SK-N-SH treated with all-trans-retinoic acid at 6 μM for 48 hours (cell line): ENCODE measurements at regions not wholly inside any gene's neighbourhood (a gene's known extent, or its start where the extent isn't known, plus 50 kb on each side); places are given as distances from the start of the nearest gene placed in this dataset.

ENCODE experiments used
- ATAC-seq: fragments of 200-7000 bp; cut with Tn5 transposase; 3 replicates; pipeline ENCODE4 v1.9.1; 2020; ENCODE audit warnings: mild to moderate bottlenecking, moderate library complexity
- BACH2 ChIP-seq: fragments of 250-450 bp; sonication (Bioruptor Pico); IDR thresholded peaks from 2 replicates; pipeline ENCODE4 v1.9.0; 2021; ENCODE audit warnings: mild to moderate bottlenecking, borderline replicate concordance
- CSDC2 ChIP-seq: fragments of 250-450 bp; sonication (Bioruptor Pico); IDR thresholded peaks from 2 replicates; pipeline ENCODE4 v1.5.0; 2020; ENCODE audit warnings: mild to moderate bottlenecking, moderate library complexity
- ESRRG ChIP-seq: fragments of 250-450 bp; sonication (Bioruptor Pico); IDR thresholded peaks from 2 replicates; pipeline ENCODE4 v1.6.1; 2021; ENCODE audit warnings: mild to moderate bottlenecking
- GLIS3 ChIP-seq: fragments of 250-450 bp; sonication (Bioruptor Pico); IDR thresholded peaks from 2 replicates; pipeline ENCODE4 v1.5.0; 2020; ENCODE audit warnings: mild to moderate bottlenecking, moderate library complexity
- ISL1 ChIP-seq: fragments of 250-450 bp; sonication (Bioruptor Pico); IDR thresholded peaks from 2 replicates; pipeline ENCODE4 v2.1.2; 2022; ENCODE audit warnings: mild to moderate bottlenecking, moderate library complexity
- OSR1 ChIP-seq: fragments of 250-450 bp; sonication (Bioruptor Pico); IDR thresholded peaks from 2 replicates; pipeline ENCODE4 v1.8.0; 2022; ENCODE audit warnings: moderate library complexity, mild to moderate bottlenecking, inconsistent platforms
- PATZ1 ChIP-seq: fragments of 250-450 bp; sonication (Bioruptor Pico); IDR thresholded peaks from 2 replicates; pipeline ENCODE4 v1.8.0; 2020; ENCODE audit warnings: mild to moderate bottlenecking, moderate library complexity, borderline replicate concordance
- POU6F1 ChIP-seq: fragments of 250-450 bp; sonication (Bioruptor Pico); IDR thresholded peaks from 2 replicates; pipeline ENCODE4 v1.8.0; 2021; ENCODE audit warnings: low read depth, mild to moderate bottlenecking, moderate library complexity, borderline replicate concordance
- PPARA ChIP-seq: fragments of 250-450 bp; sonication (Bioruptor Pico); IDR thresholded peaks from 2 replicates; pipeline ENCODE4 v1.5.0; 2020; ENCODE audit warnings: mild to moderate bottlenecking, borderline replicate concordance
- RARB ChIP-seq: fragments of 250-450 bp; sonication (Bioruptor Pico); IDR thresholded peaks from 2 replicates; pipeline ENCODE4 v1.8.0; 2021; ENCODE audit warnings: mild to moderate bottlenecking, moderate library complexity
- SNAI2 ChIP-seq: fragments of 250-450 bp; sonication (Bioruptor Pico); IDR thresholded peaks from 2 replicates; pipeline ENCODE4 v1.5.0; 2020; ENCODE audit warnings: mild to moderate bottlenecking, moderate library complexity
- TOX ChIP-seq: fragments of 250-450 bp; sonication (Bioruptor Pico); IDR thresholded peaks from 2 replicates; pipeline ENCODE4 v1.8.0; 2021; ENCODE audit warnings: mild to moderate bottlenecking, moderate library complexity, borderline replicate concordance
- TSHZ2 ChIP-seq: fragments of 250-450 bp; sonication (Bioruptor Pico); IDR thresholded peaks from 2 replicates; pipeline ENCODE4 v1.5.0; 2020; ENCODE audit warnings: mild to moderate bottlenecking, moderate library complexity
- ZC3H10 ChIP-seq: fragments of 250-450 bp; sonication (Bioruptor Pico); IDR thresholded peaks from 2 replicates; pipeline ENCODE4 v1.5.1; 2021; ENCODE audit warnings: mild to moderate bottlenecking, moderate library complexity
- ZFP3 ChIP-seq: fragments of 250-450 bp; sonication (Bioruptor Pico); IDR thresholded peaks from 2 replicates; pipeline ENCODE4 v1.5.0; 2020; ENCODE audit warnings: mild to moderate bottlenecking, moderate library complexity
- ZFP30 ChIP-seq: fragments of 450-650 bp; formaldehyde crosslinking; IDR thresholded peaks from 2 replicates; pipeline ENCODE4 v1.5.0; 2022; ENCODE audit warnings: mild to moderate bottlenecking, moderate library complexity
- ZNF565 ChIP-seq: fragments of 450-650 bp; formaldehyde crosslinking; conservative IDR thresholded peaks from 2 replicates; pipeline ENCODE4 v1.5.0; 2020; ENCODE audit warnings: low read depth, mild to moderate bottlenecking, moderate library complexity
- ZNF70 ChIP-seq: fragments of 450-650 bp; formaldehyde crosslinking; IDR thresholded peaks from 2 replicates; pipeline ENCODE4 v1.5.0; 2020; ENCODE audit warnings: mild to moderate bottlenecking, moderate library complexity
- ZNF8 ChIP-seq: fragments of 450-650 bp; formaldehyde crosslinking; IDR thresholded peaks from 2 replicates; pipeline ENCODE4 v1.5.0; 2020; ENCODE audit warnings: mild to moderate bottlenecking, moderate library complexity
- TF ChIP-seq, protein P1 (sequence below): fragments of 250-450 bp; sonication (Bioruptor Pico); IDR thresholded peaks from 2 replicates; pipeline ENCODE4 v1.5.1; 2020; ENCODE audit warnings: low read depth, mild to moderate bottlenecking, moderate library complexity

DNA sequence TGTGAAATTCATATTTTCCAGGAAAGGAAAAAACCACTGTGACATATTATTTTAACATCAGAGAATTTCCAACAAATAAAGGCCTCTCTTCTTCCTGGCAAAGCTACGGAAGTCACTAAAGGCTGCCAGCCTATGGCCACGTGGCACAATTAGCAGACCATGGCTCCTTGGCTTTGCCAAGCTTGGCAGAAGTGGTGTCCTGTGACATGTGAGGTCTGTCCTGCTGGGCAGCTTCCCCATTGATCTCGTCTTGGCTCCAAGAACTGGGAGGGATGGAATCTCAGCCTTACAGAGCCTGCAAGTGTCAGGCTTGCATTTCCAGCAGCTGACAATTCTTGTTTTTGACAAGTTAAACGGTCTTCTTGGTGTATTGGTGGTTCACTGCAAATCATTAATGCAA lies 226.9 kb upstream of the THSD7B start:
- ATAC-seq: no peak
- TF ChIP-seq ZNF565: no peak
- TF ChIP-seq, protein P1, sequence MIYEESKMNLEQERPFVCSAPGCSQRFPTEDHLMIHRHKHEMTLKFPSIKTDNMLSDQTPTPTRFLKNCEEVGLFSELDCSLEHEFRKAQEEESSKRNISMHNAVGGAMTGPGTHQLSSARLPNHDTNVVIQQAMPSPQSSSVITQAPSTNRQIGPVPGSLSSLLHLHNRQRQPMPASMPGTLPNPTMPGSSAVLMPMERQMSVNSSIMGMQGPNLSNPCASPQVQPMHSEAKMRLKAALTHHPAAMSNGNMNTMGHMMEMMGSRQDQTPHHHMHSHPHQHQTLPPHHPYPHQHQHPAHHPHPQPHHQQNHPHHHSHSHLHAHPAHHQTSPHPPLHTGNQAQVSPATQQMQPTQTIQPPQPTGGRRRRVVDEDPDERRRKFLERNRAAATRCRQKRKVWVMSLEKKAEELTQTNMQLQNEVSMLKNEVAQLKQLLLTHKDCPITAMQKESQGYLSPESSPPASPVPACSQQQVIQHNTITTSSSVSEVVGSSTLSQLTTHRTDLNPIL (CRISPR knock-in tag): no peak
- TF ChIP-seq, all 23 proteins: peak for 0

GRCh38 chr2:136534811-136535210 lies 230.5 kb upstream of the THSD7B start:
- TF ChIP-seq, protein P1 (CRISPR knock-in tag): no peak
- TF ChIP-seq SNAI2 (no peak), ZC3H10 (CRISPR knock-in tag) (no peak), TSHZ2 (CRISPR knock-in tag) (no peak)
- no peak for ATAC-seq

- TF ChIP-seq TOX (no peak), ZNF565 (no peak), RARB (CRISPR knock-in tag) (no peak), ZC3H10 (CRISPR knock-in tag) (no peak), ZNF8 (CRISPR knock-in tag) (no peak), ZNF70 (CRISPR knock-in tag) (no peak), SNAI2 (no peak), ISL1 (CRISPR knock-in tag) (no peak), PPARA (CRISPR knock-in tag) (no peak), ESRRG (no peak), CSDC2 (CRISPR knock-in tag) (no peak), PATZ1 (CRISPR knock-in tag) (no peak)
- ATAC-seq: no peak
These were observed 233.2 kb upstream of the THSD7B start for GRCh38 chr2:136532171-136532570.

DNA sequence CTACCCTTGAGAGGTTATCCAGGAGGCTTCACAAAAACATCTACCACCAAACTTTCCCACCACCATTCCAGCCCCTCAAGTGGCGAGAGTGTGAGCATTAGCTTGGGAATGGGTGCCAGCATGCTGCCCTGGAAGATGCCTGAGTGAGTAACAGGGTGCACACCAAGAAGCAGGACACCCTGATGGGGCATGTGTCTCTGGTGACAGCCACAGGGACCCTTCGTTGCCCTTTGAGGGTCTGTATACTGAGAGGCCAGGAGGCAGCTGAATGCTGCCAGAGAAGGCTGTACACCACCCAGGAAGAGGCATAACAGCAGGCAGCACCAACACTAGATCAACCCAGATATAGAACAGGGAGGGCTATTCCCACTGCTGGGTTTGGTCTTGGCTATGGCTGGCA lies 233.6 kb upstream of the THSD7B start:
- TF ChIP-seq ISL1 (CRISPR knock-in tag): no peak
- no peak for TF ChIP-seq ZNF70 (CRISPR knock-in tag)
- no peak for TF ChIP-seq GLIS3 (CRISPR knock-in tag)
- TF ChIP-seq CSDC2 (CRISPR knock-in tag): no peak
- no peak for TF ChIP-seq ZNF8 (CRISPR knock-in tag)
- no peak for TF ChIP-seq ZC3H10 (CRISPR knock-in tag)
- TF ChIP-seq ZFP30 (CRISPR knock-in tag): no peak
- no peak for TF ChIP-seq BACH2 (CRISPR knock-in tag)
- no peak for ATAC-seq

GRCh38 chr2:136530146-136530545 lies 235.2 kb upstream of the THSD7B start:
- ATAC-seq: no peak
- TF ChIP-seq ZNF70 (CRISPR knock-in tag) (no peak), ZNF8 (CRISPR knock-in tag) (no peak), POU6F1 (CRISPR knock-in tag) (no peak), PPARA (CRISPR knock-in tag) (no peak), ZC3H10 (CRISPR knock-in tag) (no peak), ESRRG (no peak), BACH2 (CRISPR knock-in tag) (no peak), SNAI2 (no peak), TOX (no peak), ZFP30 (CRISPR knock-in tag) (no peak), PATZ1 (CRISPR knock-in tag) (no peak), RARB (CRISPR knock-in tag) (no peak), ISL1 (CRISPR knock-in tag) (no peak), ZFP3 (CRISPR knock-in tag) (no peak), OSR1 (CRISPR knock-in tag) (no peak)
- TF ChIP-seq, protein P1 (CRISPR knock-in tag): no peak
